CD4-positive, alpha-beta T cell (primary cell): ENCODE measurements at regions not wholly inside any gene's neighbourhood (a gene's known extent, or its start where the extent isn't known, plus 50 kb on each side); places are given as distances from the start of the nearest gene placed in this dataset.

Source experiments
- ATAC-seq: fragments of 200-7000 bp; cut with Tn5 transposase; one replicate; pipeline ENCODE4 v1.10.0; 2022; ENCODE audit warnings: mild to moderate bottlenecking; ENCODE audit not compliant: poor library complexity
- CTCF ChIA-PET: fragments of 350-600 bp; sonication (Branson Sonifier 250); formaldehyde crosslinking; loops from one replicate; lab custom pipeline; 2021; ENCODE audit warnings: antibody characterized with exemption, inconsistent platforms; lab: Charles Lee
- POLR2A ChIA-PET: fragments of 350-600 bp; sonication (Branson Sonifier 250); formaldehyde crosslinking; loops from one replicate; lab custom pipeline; 2021; ENCODE audit warnings: antibody characterized with exemption, inconsistent platforms; lab: Charles Lee
- DNase-seq, 14 experiments: peaks; one replicate each; pipeline ENCODE4 v3.0.0-alpha.2; 2013 to 2020; ENCODE audit warnings: mixed read lengths in 2 of 14
- H3K27ac ChIP-seq, 2 donors: one replicate each; pipeline versions ENCODE4 v1.5.1 to v1.7.0; 2013; ENCODE audit warnings: low read length in 2 of 2, low read depth in 1 of 2, mild to moderate bottlenecking in 1 of 2
- H3K27me3 ChIP-seq, 2 experiments: 1 replicate in 1 of 2; 2 replicates in 1 of 2; pipeline versions ENCODE4 v1.6.1 to v1.7.0; 2013; ENCODE audit warnings: low read length in 2 of 2, control low read depth in 1 of 2, mild to moderate bottlenecking in 1 of 2, moderate library complexity in 1 of 2; ENCODE audit not compliant: insufficient read depth in 2 of 2, control insufficient read depth in 1 of 2
- H3K36me3 ChIP-seq: one replicate; pipeline ENCODE4 v1.6.1; 2013; ENCODE audit warnings: low read length, control low read depth; ENCODE audit not compliant: insufficient read depth
- H3K4me1 ChIP-seq: one replicate; pipeline ENCODE4 v1.6.1; 2013; ENCODE audit warnings: low read length, control low read depth; ENCODE audit not compliant: insufficient read depth
- H3K4me3 ChIP-seq: one replicate; pipeline ENCODE4 v1.5.1; 2013; ENCODE audit warnings: mild to moderate bottlenecking, low read length, moderate library complexity
- H3K9me3 ChIP-seq, 2 experiments: 1 replicate in 1 of 2; 2 replicates in 1 of 2; pipeline versions ENCODE4 v1.6.1 to v1.7.0; 2013; ENCODE audit warnings: low read length in 2 of 2, mild to moderate bottlenecking in 2 of 2, control low read depth in 1 of 2, moderate library complexity in 1 of 2; ENCODE audit not compliant: control insufficient read depth in 1 of 2, insufficient read depth in 1 of 2
- H3K27ac Mint-ChIP-seq: one replicate; pipeline ENCODE4 v1.8.0; 2020; ENCODE audit warnings: mixed read lengths
- H3K27me3 Mint-ChIP-seq: one replicate; pipeline ENCODE4 v1.8.0; 2021; ENCODE audit warnings: mixed read lengths
- H3K36me3 Mint-ChIP-seq: one replicate; pipeline ENCODE4 v1.8.0; 2021; ENCODE audit warnings: low read depth, mixed read lengths
- H3K4me1 Mint-ChIP-seq: one replicate; pipeline ENCODE4 v1.8.0; 2021; ENCODE audit warnings: low read depth, mixed read lengths
- H3K4me3 Mint-ChIP-seq: one replicate; pipeline ENCODE4 v1.8.0; 2020; ENCODE audit warnings: mild to moderate bottlenecking, mixed read lengths
- H3K9me3 Mint-ChIP-seq: one replicate; pipeline ENCODE4 v1.8.0; 2020; ENCODE audit warnings: mixed read lengths
- CTCF ChIP-seq: fragments of 200-600 bp; IDR thresholded peaks from one replicate; pipeline ENCODE4 v1.8.0; 2022; ENCODE audit warnings: antibody characterized with exemption, mild to moderate bottlenecking
- intact Hi-C, 2 experiments: fragments of 100-400 bp; cut with DNase I in 1 of 2; cut with micrococcal nuclease in 1 of 2; formaldehyde crosslinking; loops; one replicate each; pipeline versions ENCODE4 v1.15.1 to v1.9.0; 2023 to 2025; cut with DNase I, micrococcal nuclease

GRCh38 chr17:68697850-68698361 lies 96.7 kb upstream of the FAM20A start:
- Histone ChIP-seq H3K27ac (no peak overlapping the region), H3K36me3 (no peaks in the 10 kb centered on the region), H3K4me3 (no peak overlapping the region), H3K27me3 (no peaks in the 10 kb centered on the region), H3K9me3 (no peaks in the 10 kb centered on the region), H3K4me1 (no peaks in the 10 kb centered on the region)
- H3K27ac Mint-ChIP-seq = no peak overlapping the region
- no peaks in the 10 kb centered on the region for H3K4me1 Mint-ChIP-seq
- DNase-seq (no peak), ATAC-seq (no peak)
- ChIA-PET POLR2A (no interaction called here), CTCF (no interaction called here)
- no peak overlapping the region for H3K4me3 Mint-ChIP-seq
- H3K36me3 Mint-ChIP-seq = no peaks in the 10 kb centered on the region
- no peak for TF ChIP-seq CTCF
- intact Hi-C loops = no loop called here
- H3K27me3 Mint-ChIP-seq = peaks cover 24% of the 10 kb centered on the region
- no peaks in the 10 kb centered on the region for H3K9me3 Mint-ChIP-seq

- H3K9me3 ChIP-seq = no peaks in the 10 kb centered on the region
- H3K27me3 ChIP-seq = peaks cover 0 to 3% of the 10 kb centered on the region in 2 experiments
- H3K27me3 Mint-ChIP-seq = peaks cover 15% of the 10 kb centered on the region
- intact Hi-C loops = no loop called here
- DNase-seq = no peak
- no peak for TF ChIP-seq CTCF
- no peak overlapping the region for H3K4me3 Mint-ChIP-seq
- H3K27ac ChIP-seq = no peak overlapping the region
- H3K4me3 ChIP-seq = no peak overlapping the region
- ChIA-PET CTCF (no interaction called here), POLR2A (no interaction called here)
- no peaks in the 10 kb centered on the region for H3K4me1 ChIP-seq
- H3K36me3 Mint-ChIP-seq = no peaks in the 10 kb centered on the region
- no peaks in the 10 kb centered on the region for H3K36me3 ChIP-seq
- H3K9me3 Mint-ChIP-seq = no peaks in the 10 kb centered on the region
- no peak for ATAC-seq
- no peak overlapping the region for H3K27ac Mint-ChIP-seq
- no peaks in the 10 kb centered on the region for H3K4me1 Mint-ChIP-seq
Observed at GRCh38 chr17:68695659-68696058, 94.5 kb upstream of the FAM20A start.

- no peaks in the 10 kb centered on the region for H3K4me1 Mint-ChIP-seq
- H3K27ac Mint-ChIP-seq = no peak overlapping the region
- Histone ChIP-seq H3K36me3 (no peaks in the 10 kb centered on the region), H3K9me3 (no peaks in the 10 kb centered on the region), H3K27me3 (peaks cover 0 to 3% of the 10 kb centered on the region in 2 experiments), H3K4me1 (no peaks in the 10 kb centered on the region), H3K4me3 (no peak overlapping the region), H3K27ac (no peak overlapping the region)
- DNase-seq = no peak
- no peak for ATAC-seq
- no peak overlapping the region for H3K4me3 Mint-ChIP-seq
- peaks cover 11% of the 10 kb centered on the region for H3K27me3 Mint-ChIP-seq
- H3K9me3 Mint-ChIP-seq = no peaks in the 10 kb centered on the region
- no peaks in the 10 kb centered on the region for H3K36me3 Mint-ChIP-seq
- ChIA-PET POLR2A (no interaction called here), CTCF (no interaction called here)
- no peak for TF ChIP-seq CTCF
- intact Hi-C loops = no loop called here
Observed at GRCh38 chr17:68694791-68695485, 93.8 kb upstream of the FAM20A start.
